ENCODE measurements at regions not wholly inside any gene's neighbourhood (a gene's known extent, or its start where the extent isn't known, plus 50 kb on each side); places are given as distances from the start of the nearest gene placed in this dataset.

DNA sequence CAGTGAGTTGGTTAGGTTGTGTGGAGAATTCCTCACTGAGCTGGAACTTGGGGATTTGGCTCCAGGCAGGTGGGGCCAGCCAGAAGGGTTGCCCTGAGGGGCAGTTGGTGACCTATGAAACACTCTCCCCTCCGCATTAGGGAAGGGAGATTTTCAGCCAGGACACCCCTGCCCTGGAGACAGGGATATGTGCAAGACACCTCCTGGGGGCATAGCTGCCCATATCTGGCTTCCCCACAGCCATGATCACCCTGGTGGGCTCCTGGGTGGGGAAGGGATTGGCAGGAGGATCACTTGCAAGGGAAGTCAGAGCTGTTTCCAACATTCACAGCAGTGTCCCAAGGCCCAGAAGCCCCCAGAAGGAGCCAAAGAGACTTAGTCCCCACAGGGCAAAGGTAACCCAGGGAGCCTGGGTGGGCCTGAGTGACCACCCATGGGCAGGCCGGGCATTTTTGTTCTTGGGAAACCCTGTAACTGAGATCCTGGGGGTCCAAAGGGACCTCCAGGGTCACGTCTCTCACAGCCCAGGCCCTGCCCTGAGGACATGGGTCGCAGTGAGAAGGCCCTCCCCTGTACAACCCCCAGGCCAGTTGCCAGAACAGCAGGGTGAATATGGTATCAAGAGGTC is 145.8 kb downstream of the MRPL14 start:
- TF ChIP-seq, protein P1, sequence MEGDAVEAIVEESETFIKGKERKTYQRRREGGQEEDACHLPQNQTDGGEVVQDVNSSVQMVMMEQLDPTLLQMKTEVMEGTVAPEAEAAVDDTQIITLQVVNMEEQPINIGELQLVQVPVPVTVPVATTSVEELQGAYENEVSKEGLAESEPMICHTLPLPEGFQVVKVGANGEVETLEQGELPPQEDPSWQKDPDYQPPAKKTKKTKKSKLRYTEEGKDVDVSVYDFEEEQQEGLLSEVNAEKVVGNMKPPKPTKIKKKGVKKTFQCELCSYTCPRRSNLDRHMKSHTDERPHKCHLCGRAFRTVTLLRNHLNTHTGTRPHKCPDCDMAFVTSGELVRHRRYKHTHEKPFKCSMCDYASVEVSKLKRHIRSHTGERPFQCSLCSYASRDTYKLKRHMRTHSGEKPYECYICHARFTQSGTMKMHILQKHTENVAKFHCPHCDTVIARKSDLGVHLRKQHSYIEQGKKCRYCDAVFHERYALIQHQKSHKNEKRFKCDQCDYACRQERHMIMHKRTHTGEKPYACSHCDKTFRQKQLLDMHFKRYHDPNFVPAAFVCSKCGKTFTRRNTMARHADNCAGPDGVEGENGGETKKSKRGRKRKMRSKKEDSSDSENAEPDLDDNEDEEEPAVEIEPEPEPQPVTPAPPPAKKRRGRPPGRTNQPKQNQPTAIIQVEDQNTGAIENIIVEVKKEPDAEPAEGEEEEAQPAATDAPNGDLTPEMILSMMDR (IDR thresholded peaks at IDR 0.05), result no peak
- no peak for TF ChIP-seq POLR2A (IDR thresholded peaks at IDR 0.05)
